ENCODE measurements at regions not wholly inside any gene's neighbourhood (a gene's known extent, or its start where the extent isn't known, plus 50 kb on each side); places are given as distances from the start of the nearest gene placed in this dataset.

GRCh38 chr20:52859156-52859876 lies 112.8 kb upstream of the TSHZ2 start:
- DNase-seq = no peak

- DNase-seq = no peak
Observed at GRCh38 chr20:52852714-52853113, 119.4 kb upstream of the TSHZ2 start.

- no peak for DNase-seq
Observed at GRCh38 chr20:52847731-52848359, 124.3 kb upstream of the TSHZ2 start.

GRCh38 chr20:52847029-52847660 lies 125.0 kb upstream of the TSHZ2 start:
- no peak for DNase-seq

- no peak for DNase-seq
Observed at GRCh38 chr20:52845044-52845443, 127.1 kb upstream of the TSHZ2 start.

- no peak for DNase-seq
Observed at GRCh38 chr20:52843425-52843824, 128.7 kb upstream of the TSHZ2 start.

- DNase-seq = no peak
Observed at GRCh38 chr20:52841003-52841402, 131.2 kb upstream of the TSHZ2 start.

- no peak for DNase-seq
Observed at GRCh38 chr20:52840041-52840440, 132.1 kb upstream of the TSHZ2 start.

GRCh38 chr20:52838510-52839241 lies 133.5 kb upstream of the TSHZ2 start:
- no peak for DNase-seq

GRCh38 chr20:52837378-52837777 lies 134.8 kb upstream of the TSHZ2 start:
- DNase-seq = no peak

- no peak for DNase-seq
Observed at GRCh38 chr20:52833901-52834300, 138.3 kb upstream of the TSHZ2 start.

GRCh38 chr20:52832151-52832774 lies 139.9 kb upstream of the TSHZ2 start:
- DNase-seq = no peak

- DNase-seq = no peak
Observed at GRCh38 chr20:52830598-52830997, 141.6 kb upstream of the TSHZ2 start.

- DNase-seq = no peak
Observed at GRCh38 chr20:52829111-52829510, 143.0 kb upstream of the TSHZ2 start.

GRCh38 chr20:52828199-52828598 lies 144.0 kb upstream of the TSHZ2 start:
- no peak for DNase-seq

GRCh38 chr20:52826722-52827121 lies 145.4 kb upstream of the TSHZ2 start:
- no peak for DNase-seq

GRCh38 chr20:52826321-52826720 lies 145.8 kb upstream of the TSHZ2 start:
- no peak for DNase-seq

GRCh38 chr20:52824494-52825216 lies 147.5 kb upstream of the TSHZ2 start:
- DNase-seq = no peak

GRCh38 chr20:52823303-52823702 lies 148.9 kb upstream of the TSHZ2 start:
- no peak for DNase-seq

GRCh38 chr20:52820641-52821292 lies 151.4 kb upstream of the TSHZ2 start:
- DNase-seq = no peak

- no peak for DNase-seq
Observed at GRCh38 chr20:52818491-52818890, 153.7 kb upstream of the TSHZ2 start.

GRCh38 chr20:52817981-52818380 lies 154.2 kb upstream of the TSHZ2 start:
- no peak for DNase-seq

Data from activated naive CD4-positive, alpha-beta T cell treated with anti-CD3 and anti-CD28 coated beads, Interleukin-2, amount 50 U/mL, for 16 hours (primary cell).